ENCODE measurements at regions not wholly inside any gene's neighbourhood (a gene's known extent, or its start where the extent isn't known, plus 50 kb on each side); places are given as distances from the start of the nearest gene placed in this dataset.

DNA sequence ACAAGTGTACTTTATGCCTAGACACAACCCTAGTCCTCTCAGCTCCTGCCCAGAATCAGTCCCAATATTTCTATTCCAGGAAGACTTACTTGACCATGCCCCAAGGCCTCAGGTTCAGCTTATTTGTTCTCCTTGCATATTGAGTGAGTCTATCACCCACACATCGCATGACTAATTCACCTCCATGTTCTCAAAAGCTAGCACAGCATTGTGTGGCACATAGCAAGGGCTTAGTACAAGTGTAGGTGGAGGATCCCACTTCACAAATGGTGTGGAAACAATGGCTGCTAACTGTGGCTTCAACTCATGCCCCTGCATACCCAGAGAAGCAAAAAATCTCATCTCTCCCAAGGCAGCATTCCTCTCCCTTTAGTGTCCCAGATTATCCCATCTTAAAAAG is 602.6 kb upstream of the API5 start:
- H3K27me3 ChIP-seq (ENCODE audit: insufficient read depth, low read depth, severe bottlenecking) = peaks cover 30% of the 10 kb centered on the region
- H3K27ac ChIP-seq = no peak overlapping the region
- H3K36me3 ChIP-seq = no peaks in the 10 kb centered on the region
- no peaks in the 10 kb centered on the region for H3K9me3 ChIP-seq (ENCODE audit: severe bottlenecking)
- TF ChIP-seq, protein P1, sequence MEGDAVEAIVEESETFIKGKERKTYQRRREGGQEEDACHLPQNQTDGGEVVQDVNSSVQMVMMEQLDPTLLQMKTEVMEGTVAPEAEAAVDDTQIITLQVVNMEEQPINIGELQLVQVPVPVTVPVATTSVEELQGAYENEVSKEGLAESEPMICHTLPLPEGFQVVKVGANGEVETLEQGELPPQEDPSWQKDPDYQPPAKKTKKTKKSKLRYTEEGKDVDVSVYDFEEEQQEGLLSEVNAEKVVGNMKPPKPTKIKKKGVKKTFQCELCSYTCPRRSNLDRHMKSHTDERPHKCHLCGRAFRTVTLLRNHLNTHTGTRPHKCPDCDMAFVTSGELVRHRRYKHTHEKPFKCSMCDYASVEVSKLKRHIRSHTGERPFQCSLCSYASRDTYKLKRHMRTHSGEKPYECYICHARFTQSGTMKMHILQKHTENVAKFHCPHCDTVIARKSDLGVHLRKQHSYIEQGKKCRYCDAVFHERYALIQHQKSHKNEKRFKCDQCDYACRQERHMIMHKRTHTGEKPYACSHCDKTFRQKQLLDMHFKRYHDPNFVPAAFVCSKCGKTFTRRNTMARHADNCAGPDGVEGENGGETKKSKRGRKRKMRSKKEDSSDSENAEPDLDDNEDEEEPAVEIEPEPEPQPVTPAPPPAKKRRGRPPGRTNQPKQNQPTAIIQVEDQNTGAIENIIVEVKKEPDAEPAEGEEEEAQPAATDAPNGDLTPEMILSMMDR (IDR thresholded peaks at IDR 0.05; ENCODE audit: low read depth, low read length) = no peak
- DNase-seq = no peak
- no peak overlapping the region for H3K4me3 ChIP-seq (ENCODE audit: low read depth, low read length)

DNA sequence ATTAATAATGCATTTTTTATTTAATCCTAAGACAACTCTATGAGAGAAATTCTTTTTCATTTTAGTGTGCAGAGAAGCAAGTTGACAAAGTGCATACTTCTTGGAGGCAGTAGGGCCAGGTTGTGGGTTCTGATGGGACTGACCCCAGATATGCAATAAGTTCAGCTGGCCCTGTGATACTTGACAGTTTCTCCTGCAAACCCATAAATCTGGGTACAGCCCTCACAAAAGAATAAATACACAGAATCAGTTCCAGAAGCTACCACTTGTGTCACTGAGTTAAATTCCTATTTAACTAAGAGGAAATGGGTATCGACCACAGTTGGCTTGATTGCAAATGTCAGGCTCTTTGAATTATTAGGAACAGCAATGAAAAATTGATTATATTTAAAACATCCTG is 598.5 kb upstream of the API5 start:
- Histone ChIP-seq H3K27ac (no peak overlapping the region), H3K36me3 (no peaks in the 10 kb centered on the region), H3K27me3 (ENCODE audit: insufficient read depth, low read depth, severe bottlenecking) (peaks cover 15% of the 10 kb centered on the region), H3K9me3 (ENCODE audit: severe bottlenecking) (no peaks in the 10 kb centered on the region), H3K4me3 (ENCODE audit: low read depth, low read length) (no peak overlapping the region)
- TF ChIP-seq, protein P1 (IDR thresholded peaks at IDR 0.05; ENCODE audit: low read depth, low read length) = no peak
- no peak for DNase-seq

DNA sequence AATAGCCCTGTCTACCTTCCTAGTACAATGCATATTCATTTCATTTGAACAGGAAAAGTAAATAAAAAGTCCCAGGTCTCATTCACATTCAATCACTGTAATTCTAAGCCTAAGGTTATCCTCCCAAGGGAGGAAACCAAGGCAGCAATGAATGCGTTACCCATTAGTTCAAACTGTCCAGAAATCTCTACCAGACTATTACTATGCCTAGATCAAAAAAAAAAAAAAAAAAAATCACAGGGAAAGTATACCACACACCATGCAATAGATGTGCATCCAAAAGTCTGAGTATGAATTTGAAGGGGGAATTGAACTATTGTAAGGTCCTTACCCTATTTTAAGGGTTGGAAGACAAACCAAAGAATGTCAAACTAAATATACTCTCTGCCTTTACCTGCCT is 598.0 kb upstream of the API5 start:
- Histone ChIP-seq H3K4me3 (ENCODE audit: low read depth, low read length) (no peak overlapping the region), H3K27me3 (ENCODE audit: insufficient read depth, low read depth, severe bottlenecking) (peaks cover 14% of the 10 kb centered on the region), H3K36me3 (no peaks in the 10 kb centered on the region), H3K9me3 (ENCODE audit: severe bottlenecking) (no peaks in the 10 kb centered on the region), H3K27ac (no peak overlapping the region)
- DNase-seq = no peak
- TF ChIP-seq, protein P1 (IDR thresholded peaks at IDR 0.05; ENCODE audit: low read depth, low read length) = no peak

DNA sequence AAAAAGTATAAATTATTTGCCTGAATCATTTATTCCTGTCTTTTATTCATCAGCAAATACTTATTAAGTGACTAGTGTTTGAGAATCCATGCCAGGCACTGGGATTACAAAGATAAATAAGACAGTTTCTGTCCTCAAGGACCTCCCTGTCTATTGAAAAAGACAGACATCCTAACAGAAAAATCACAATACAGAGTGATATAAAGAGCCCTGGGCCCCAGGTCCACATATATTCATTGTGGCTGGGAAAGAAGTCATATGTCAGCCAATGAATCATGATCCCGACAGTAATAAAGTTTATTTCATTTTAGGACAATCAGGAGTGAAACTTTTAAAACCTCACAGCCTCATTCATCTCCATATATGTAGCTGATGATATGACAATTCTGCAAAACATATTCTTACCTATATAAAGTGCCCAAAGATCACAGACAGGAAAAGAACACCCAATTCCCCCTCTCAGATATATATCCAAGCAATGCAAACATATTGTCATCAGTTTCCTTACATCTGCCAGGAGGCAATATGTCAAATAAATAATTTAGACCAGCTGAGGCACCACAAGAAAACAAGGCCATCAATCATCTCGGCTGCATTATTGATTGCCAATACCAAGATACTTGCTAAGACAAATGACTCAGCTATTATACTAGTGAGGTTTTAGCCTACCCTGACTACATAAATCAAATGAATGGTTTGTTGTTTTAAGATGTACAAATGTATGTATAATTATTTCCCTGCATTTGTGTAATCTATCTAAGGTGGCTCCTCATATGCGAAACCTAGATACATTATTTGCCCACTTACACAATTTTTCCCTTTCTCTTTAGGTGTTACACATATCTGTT is 590.9 kb upstream of the API5 start:
- DNase-seq = no peak
- no peak overlapping the region for H3K4me3 ChIP-seq (ENCODE audit: low read depth, low read length)
- no peaks in the 10 kb centered on the region for H3K9me3 ChIP-seq (ENCODE audit: severe bottlenecking)
- TF ChIP-seq, protein P1 (IDR thresholded peaks at IDR 0.05; ENCODE audit: low read depth, low read length) = no peak
- H3K27me3 ChIP-seq (ENCODE audit: insufficient read depth, low read depth, severe bottlenecking) = peaks cover 19% of the 10 kb centered on the region
- H3K27ac ChIP-seq = no peak overlapping the region
- H3K36me3 ChIP-seq = no peaks in the 10 kb centered on the region

DNA sequence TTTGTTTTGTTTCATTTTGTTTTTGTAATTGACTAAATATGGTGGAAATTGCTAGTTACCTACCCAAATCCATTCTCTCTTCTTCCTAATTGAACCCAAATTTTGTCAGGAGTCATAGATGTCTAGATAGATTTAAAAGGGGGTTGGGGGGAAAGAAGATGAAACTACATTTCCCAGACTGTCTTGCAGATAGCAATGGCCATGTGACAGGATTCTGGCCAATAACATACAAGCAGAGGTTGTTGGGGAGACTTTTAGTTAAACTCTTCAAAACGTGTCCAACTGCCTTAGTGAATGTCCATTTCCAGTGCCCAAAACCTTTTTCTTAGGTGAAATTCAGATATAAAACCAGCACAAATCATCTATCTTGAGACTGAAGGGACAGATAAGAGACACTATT is 583.9 kb upstream of the API5 start:
- no peaks in the 10 kb centered on the region for H3K9me3 ChIP-seq (ENCODE audit: severe bottlenecking)
- DNase-seq = no peak
- H3K4me3 ChIP-seq (ENCODE audit: low read depth, low read length) = no peak overlapping the region
- no peak overlapping the region for H3K27ac ChIP-seq
- no peaks in the 10 kb centered on the region for H3K36me3 ChIP-seq
- TF ChIP-seq, protein P1 (IDR thresholded peaks at IDR 0.05; ENCODE audit: low read depth, low read length) = no peak
- peaks cover 19% of the 10 kb centered on the region for H3K27me3 ChIP-seq (ENCODE audit: insufficient read depth, low read depth, severe bottlenecking)

DNA sequence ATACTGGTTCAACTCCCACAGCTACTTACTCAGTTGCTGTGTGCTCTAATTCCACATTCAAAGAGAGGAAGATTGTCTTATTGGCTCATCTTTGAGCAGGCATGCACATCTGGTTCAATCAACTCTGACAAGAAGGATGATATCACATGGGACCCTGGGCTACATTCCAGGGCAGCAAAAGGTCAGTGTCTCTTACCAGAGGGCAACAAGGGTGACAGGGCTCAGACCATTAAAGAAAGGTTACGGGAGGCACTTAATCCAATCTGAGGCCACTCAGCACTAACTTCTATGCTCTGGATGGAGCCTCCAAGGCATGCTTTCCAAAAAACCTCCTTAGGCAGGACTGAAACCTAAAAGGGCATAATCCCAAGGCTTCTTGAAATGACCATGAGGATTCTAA is 549.4 kb upstream of the API5 start:
- Histone ChIP-seq H3K4me3 (ENCODE audit: low read depth, low read length) (no peak overlapping the region), H3K9me3 (ENCODE audit: severe bottlenecking) (no peaks in the 10 kb centered on the region), H3K36me3 (no peaks in the 10 kb centered on the region), H3K27me3 (ENCODE audit: insufficient read depth, low read depth, severe bottlenecking) (peaks cover 36% of the 10 kb centered on the region), H3K27ac (no peak overlapping the region)
- no peak for DNase-seq
- TF ChIP-seq, protein P1 (IDR thresholded peaks at IDR 0.05; ENCODE audit: low read depth, low read length) = no peak
